ENCODE measurements at regions not wholly inside any gene's neighbourhood (a gene's known extent, or its start where the extent isn't known, plus 50 kb on each side); places are given as distances from the start of the nearest gene placed in this dataset.

- TF ChIP-seq CTCF (IDR thresholded peaks at IDR 0.05) = peak; percentile 68
- no peak for TF ChIP-seq EZH2 (IDR thresholded peaks at IDR 0.05)
Observed at GRCh38 chr11:116533186-116533825, 239.5 kb downstream of the BUD13 start.
